Stimulated activated CD4-positive, alpha-beta T cell treated with anti-CD3 and anti-CD28 coated beads, TNF-alpha, amount 100 ng/mL, for 24 hours (primary cell): ENCODE measurements at regions not wholly inside any gene's neighbourhood (a gene's known extent, or its start where the extent isn't known, plus 50 kb on each side); places are given as distances from the start of the nearest gene placed in this dataset.
"Not testable (repeated sequence)": the region's sequence is repeated elsewhere in the genome, so short reads cannot be mapped to it uniquely, and the experiment has no call there.

Source experiments
- DNase-seq, 3 experiments: peaks; one replicate each; pipeline ENCODE4 v3.0.0-alpha.2; 2020; ENCODE audit warnings: low read depth in 3 of 3

DNA sequence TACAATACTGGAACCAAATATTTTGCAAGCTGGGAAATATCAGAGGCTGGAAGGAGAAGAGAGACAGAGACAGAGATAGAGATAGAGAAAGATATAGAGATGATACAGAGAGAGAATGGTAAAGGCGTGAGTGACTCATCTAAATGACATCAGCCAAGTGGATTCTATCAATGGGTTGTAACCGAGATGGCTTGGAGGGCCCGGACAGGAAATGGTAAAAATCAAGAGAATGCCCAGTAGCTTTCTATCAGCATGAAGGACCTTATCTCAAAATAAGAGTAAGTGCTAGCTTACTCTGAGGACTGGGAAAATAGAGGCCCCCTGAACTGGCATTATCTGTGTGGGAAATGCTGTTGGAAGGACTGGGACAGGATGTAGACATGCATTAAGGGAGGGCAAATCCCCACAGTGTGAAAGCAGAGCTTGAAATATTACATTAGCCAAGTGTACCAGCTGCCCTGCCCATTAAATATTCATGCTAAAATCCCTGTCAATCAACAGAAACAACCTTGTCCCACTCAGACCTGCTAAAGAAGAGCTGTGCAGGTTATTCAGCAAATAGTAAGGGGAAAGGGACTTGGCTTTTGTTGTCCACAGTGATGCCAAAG lies 76.6 kb upstream of the ZNF644 start:
- DNase-seq, result no peak

DNA sequence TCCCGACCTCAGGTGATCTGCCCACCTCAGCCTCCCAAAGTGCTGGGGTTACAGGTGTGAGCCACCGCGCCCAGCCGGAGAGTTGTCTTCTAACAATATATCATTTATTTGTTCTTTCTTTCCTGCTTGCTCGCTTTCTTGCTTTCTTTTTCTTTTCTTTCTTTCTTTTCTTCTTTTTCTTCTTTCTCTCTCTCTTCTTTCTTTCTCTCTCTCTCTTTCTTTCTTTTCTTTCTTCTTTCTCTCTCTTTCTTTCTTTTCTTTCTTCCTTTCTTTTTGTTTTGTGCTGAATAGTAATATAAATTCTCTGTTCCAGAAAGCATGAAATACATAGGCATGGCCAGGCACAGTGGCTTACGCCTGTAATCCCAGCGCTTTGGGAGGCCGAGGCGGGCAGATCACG lies 73.5 kb upstream of the ZNF644 start:
- not testable (repeated sequence) for DNase-seq

DNA sequence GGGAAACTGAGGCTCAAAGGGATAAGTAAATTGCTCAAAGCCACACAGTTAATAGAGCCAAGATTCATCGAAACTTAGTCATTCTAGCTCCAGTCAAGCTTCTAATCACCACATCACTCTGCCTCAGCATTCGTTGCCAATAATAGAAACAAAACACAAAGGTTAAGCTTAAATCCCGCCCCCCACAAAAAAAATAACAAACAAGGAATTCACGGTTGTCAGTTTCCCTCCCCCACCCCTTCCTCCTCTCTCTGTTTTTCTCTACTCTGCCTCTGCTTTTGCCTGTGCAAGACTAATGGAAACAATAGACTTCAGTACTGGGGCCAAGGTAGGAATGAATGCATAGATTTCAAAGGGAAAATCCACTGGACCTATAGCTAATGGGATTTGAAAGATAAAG lies 70.7 kb upstream of the ZNF644 start:
- DNase-seq, result no peak

DNA sequence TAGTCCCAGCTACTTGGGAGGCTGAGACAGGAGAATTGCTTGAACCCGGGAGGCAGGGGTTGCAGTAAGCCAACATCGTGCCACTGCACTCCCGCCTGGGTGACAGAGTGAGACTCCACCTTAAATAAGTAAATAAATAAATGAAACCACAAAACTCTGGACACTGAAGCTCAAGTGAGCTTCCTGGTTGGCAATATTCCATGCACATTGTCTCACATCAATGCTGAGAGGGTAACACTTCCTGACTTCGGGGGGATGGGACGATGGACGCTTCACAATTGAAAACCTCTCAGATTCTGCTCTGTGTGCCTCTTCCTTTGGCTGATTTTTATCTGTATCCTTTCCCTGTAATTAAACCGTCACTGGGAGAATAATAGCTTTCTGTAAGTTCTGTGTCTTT lies 70.0 kb upstream of the ZNF644 start:
- DNase-seq, result no peak

DNA sequence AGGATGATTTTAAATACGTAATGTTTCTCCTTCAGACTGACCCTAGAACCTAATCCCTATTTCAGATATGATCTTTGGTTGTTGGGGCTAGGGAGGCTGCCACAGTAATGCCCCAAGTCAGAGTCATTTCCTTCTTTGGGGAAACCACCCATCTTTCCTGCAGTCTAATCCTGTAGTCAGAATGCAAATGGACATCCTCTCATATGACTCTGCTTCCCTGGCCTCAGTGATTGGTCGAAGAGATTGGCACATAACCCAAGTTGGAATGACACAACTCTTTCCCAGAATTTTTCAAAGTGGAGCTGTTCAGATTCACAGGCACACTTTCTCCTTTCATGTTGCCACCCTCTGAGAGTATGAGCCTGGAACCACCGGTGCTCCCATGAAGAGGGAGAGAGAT lies 58.8 kb upstream of the ZNF644 start:
- no peak for DNase-seq

DNA sequence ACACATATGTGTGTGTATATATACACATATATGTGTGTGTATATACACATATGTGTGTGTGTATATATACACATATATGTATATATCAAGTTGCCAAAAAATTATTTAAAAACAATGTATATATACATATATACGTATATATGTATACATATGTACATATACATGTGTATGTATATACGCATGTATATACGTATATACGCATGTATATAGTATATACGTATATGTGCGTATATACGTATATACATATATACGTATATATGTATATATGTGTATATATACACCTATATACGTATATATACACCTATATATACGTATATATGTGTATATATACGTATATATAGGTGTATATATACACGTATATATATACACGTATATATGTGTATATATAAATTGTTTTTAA lies 57.0 kb upstream of the ZNF644 start:
- DNase-seq, result no peak

DNA sequence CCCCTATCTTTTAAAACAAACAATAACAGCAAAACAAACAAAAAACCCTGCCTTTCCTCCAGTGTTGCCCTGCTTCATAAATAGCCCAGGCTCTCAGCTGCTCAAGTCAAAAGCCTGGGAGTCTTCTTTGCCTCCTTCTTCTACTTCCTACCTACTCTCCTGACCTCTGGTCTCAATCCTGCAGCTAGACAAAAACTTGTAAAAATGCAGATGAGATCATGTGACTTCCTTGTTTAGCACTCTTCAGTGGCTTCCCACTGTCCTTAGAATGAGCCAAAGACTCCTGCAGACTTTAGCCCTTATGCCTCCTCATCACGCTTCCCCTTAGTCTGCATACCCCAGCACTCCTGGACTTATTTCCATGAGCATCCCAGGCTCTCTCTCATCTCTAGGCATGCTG lies 55.0 kb upstream of the ZNF644 start:
- no peak for DNase-seq

DNA sequence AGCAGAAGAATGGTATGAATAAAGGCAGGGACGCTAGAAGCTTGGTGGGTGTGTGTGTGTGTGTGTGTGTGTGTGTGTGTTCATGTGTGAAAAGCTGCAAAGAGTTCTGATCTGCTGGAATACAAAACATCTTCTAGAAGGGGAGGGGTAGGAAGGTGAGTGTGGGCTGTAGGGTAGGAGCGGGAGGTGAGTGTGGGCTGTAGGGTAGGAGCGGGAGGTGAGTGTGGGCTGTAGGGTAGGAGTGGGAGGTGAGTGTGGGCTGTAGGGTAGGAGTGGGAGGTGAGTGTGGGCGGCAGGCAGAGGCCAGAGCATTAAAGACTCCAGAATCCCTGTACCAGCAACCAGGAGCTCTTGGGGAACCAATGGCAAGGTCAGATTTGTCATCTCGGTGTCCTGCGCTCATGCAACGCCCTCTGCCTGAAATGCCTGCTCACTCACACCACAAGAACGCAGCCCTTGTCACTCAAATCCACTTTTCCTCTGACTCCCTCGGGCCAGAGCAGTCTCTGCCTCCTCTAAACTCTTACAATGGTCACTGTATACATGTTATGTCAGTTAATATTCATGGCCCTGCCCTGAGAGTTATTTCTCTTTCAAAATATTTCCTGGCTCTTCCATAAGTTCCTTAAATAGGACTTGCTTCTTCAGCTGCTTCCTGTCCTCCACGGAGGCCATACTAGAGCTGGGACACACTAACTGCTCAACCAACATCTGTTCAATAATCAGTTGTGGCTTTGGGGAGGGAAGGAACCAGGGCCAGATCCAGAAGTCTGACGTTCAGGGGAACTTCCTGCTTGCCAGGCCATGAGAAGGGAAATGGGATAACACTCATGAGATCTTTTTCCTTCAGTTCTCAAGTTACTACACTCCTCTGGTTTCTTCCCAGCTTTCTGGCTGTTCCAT lies 53.6 kb upstream of the ZNF644 start:
- no peak for DNase-seq

DNA sequence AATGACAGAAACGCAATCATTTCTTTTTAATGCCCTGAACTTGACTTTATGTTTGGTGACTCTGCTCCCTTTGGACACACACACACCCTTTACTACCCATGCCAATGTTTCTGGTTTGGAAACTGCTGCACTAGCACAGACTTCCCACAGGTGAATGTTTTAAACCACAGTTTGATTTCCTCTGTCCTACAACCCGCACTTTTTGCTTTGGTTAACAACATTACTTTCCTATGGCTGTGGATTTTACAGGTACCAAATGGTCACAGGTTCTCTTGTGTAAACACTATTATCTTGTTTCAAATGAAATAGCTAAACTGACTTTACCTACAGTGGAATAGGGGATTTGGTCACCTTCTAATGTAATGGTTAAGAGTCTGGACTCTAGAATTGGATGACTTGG lies 51.5 kb upstream of the ZNF644 start:
- DNase-seq, result no peak

DNA sequence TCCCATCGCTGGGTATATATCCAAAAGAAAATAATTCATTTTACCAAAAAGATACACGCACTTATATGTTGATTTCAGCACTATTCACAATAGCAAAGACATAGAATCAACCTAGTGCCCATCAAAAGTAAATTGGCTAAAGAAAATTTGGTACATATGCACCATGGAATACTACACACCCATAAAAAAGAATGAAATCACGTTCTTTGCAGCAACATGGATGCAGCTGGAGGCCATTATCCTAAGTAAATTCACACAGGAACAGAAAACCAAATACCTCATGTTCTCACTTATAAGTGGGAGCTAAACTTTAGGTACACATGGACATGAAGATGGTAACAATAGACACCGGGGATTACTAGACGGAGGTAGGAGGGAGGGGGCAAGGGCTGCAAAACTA lies 50.0 kb upstream of the ZNF644 start:
- DNase-seq, result no peak
